HG02610 (cell line): ENCODE measurements at regions not wholly inside any gene's neighbourhood (a gene's known extent, or its start where the extent isn't known, plus 50 kb on each side); places are given as distances from the start of the nearest gene placed in this dataset.
"Not testable (repeated sequence)": the region's sequence is repeated elsewhere in the genome, so short reads cannot be mapped to it uniquely, and the experiment has no call there.

Experiments
- ATAC-seq: cut with Tn5 transposase; IDR thresholded peaks from one replicate; pipeline ENCODE4 v1.9.1; 2021; ENCODE audit warnings: mild to moderate bottlenecking, moderate library complexity; ENCODE audit not compliant: unreplicated experiment

- ATAC-seq = no peak
Measured at GRCh38 chr6:19369785-19370184, 467.4 kb upstream of the ID4 start.

- ATAC-seq = no peak
Measured at GRCh38 chr6:19370831-19371230, 466.3 kb upstream of the ID4 start.

DNA sequence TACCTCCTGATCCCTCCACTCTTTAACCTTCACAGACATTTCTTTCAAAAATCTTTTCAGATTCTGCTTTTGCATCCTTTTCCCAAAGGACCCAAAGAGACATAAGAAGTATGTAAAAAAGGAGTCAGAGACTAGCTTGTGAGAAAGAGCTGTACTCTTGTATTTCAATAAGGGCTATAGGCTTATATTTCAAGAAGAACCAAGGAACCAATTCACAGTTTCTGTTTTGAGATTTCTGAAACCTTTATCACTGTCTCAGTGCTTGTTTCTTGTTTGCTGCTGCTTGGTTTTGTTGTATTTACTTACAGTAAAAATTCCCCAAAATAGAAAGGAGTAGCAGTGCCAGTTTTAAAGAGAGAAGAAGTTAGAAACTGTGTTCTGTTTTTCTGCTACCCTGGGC lies 461.6 kb upstream of the ID4 start:
- ATAC-seq = no peak

DNA sequence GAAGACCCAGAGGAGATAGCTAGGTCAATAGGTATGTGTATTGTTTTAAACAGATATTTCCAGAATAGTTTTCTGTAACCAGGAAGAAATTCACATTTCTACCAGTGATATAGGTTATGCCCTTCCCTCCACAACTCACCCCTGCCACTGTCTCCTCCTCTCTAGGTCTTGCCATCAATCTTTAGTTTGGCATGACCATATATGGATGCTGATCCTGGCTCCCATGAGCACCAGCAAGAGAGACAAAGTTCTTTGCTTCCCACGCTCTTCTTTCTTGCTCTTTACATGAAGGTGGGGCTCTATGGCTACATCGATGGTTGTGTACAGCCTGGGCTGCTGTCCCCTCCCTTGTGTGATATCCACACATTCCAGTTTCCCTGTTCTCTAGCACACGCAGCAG lies 459.4 kb upstream of the ID4 start:
- ATAC-seq = no peak

- no peak for ATAC-seq
Measured at GRCh38 chr6:19380293-19380692, 456.9 kb upstream of the ID4 start.

- no peak for ATAC-seq
Measured at GRCh38 chr6:19382676-19383075, 454.5 kb upstream of the ID4 start.

DNA sequence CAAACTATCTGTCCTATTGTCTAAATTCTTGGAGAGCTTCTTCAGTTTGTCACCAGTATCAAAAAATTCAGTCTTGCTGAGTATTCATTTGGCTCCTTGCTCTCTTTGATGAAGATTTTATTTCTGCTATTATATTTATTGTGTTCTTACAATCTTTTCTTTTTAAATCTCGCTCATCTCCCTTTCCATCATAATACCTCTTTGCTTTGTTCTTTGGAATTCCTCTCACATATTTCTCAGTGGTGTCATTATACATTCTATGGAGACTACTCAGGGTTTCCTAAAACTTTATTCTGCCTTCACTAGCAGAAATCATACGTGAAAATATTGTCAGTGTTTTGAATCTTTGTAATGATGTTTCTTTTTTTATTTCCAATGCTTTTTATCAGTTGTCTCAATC lies 445.2 kb upstream of the ID4 start:
- ATAC-seq = no peak

- no peak for ATAC-seq
Measured at GRCh38 chr6:19394051-19394450, 443.1 kb upstream of the ID4 start.

- ATAC-seq = no peak
Measured at GRCh38 chr6:19394687-19395086, 442.5 kb upstream of the ID4 start.

- ATAC-seq = no peak
Measured at GRCh38 chr6:19395316-19395715, 441.9 kb upstream of the ID4 start.

- no peak for ATAC-seq
Measured at GRCh38 chr6:19399406-19399805, 437.8 kb upstream of the ID4 start.

DNA sequence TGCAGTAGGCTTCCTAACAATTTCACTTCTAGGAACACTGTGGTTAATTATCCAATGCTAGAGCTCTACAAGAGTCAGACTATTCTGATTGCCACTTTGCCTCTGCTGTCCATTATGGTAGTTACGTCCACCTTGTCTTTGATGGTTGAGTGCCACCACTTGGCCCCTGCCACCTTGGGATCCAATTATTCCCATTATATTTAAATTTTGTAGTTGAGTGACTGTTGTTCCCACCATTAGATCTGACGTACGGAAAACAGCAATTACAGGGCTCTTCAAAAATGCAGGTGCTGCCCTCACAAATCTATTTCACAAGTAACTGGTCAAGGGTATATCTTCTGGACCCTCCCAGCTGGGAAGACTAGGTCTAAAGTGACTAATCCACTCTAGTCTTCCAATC lies 432.3 kb upstream of the ID4 start:
- not testable (repeated sequence) for ATAC-seq

DNA sequence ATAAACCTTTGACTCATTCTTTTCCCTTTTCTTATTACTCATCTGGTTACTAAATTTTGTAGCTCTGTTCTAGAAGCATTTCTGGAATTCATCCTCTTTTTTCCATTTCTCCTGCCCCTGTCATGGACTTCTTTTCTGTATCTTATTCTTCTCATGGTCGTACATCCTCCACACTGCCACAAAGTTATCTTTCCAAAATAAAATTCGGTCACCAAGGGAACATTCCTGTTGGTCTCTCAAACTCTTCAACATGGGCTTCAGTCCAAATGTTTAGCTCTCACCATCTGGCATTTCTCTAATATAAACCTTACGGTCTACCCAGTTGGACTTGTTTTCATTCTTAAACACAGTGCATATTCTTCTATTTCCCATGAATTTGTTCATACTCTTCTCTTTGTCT lies 428.8 kb upstream of the ID4 start:
- ATAC-seq = no peak

- no peak for ATAC-seq
Measured at GRCh38 chr6:19410481-19410880, 426.7 kb upstream of the ID4 start.

DNA sequence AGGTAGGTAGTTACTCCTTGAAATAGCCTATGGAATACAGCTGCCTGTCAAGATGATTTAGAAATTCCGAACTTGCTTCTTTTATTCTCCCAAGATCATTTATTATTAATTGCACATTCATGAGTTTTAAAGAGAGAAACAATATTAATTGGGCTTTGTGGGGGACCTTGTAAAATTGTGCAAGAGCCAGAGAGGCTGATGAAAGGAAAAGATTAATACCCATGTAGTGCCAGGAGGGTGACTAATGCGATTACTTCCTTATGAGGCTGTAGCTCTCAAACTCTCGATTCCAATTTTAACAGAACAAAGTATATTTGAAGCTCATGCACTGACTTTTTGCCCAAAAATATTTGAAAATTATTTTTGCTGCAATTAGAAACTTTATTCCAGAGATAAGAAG lies 423.8 kb upstream of the ID4 start:
- ATAC-seq = no peak

GRCh38 chr6:19415605-19416326 lies 421.4 kb upstream of the ID4 start:
- no peak for ATAC-seq

DNA sequence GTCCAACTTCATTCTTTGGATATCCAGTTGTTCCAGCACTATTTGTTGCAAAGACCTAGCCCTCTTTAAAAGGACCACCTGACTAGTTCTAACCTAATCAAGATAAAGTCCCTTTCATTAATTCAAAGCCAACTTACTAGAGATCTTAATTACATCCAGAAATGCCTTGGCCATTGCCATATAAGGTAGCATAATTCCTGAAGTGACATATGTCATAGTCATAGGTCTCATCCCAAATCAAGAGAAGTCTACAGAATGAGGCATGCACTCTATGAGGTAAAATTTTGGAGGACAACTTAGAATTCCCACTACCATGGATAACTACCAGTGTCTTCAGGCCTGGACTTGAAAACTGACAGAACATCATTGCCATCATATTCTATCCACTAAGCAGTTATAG lies 420.4 kb upstream of the ID4 start:
- ATAC-seq = no peak

DNA sequence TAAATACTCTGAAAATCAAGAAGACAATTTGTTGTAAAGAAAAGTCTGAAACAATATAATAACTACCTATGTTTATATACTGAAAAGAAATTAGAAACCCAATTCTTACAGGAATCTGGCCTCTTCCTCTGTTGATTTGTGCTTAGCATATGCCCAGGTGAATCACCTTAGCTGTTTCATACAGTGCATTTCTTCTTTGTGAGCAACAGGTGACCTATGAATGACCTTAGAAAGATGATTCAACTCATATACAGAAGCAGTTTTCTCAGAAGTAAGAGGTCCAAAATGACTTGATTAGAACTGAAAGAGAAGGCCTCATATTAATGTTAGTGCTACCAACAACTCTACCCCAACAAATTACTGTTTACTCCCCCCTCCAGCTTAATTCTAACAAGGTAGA lies 419.5 kb upstream of the ID4 start:
- ATAC-seq = no peak

DNA sequence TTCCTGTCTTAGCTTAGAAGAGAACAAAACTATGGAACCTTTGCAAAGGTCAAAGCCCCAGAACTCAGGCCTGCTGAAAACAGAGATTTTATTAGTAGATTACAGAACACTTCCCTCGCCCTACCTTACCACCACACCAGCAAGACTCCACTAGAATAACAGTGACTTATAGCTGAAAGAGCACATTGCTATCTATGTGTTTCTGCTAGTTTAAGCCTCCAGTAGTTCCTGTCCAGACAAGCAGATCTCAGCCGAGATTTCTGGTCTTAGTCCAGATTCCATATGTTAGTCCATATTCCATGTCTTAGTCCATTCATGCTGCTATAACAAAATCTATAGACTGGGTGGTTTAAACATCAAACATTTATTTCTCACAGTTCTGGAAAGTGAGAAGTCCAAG lies 412.3 kb upstream of the ID4 start:
- ATAC-seq = no peak

- ATAC-seq = no peak
Measured at GRCh38 chr6:19427548-19427947, 409.6 kb upstream of the ID4 start.

DNA sequence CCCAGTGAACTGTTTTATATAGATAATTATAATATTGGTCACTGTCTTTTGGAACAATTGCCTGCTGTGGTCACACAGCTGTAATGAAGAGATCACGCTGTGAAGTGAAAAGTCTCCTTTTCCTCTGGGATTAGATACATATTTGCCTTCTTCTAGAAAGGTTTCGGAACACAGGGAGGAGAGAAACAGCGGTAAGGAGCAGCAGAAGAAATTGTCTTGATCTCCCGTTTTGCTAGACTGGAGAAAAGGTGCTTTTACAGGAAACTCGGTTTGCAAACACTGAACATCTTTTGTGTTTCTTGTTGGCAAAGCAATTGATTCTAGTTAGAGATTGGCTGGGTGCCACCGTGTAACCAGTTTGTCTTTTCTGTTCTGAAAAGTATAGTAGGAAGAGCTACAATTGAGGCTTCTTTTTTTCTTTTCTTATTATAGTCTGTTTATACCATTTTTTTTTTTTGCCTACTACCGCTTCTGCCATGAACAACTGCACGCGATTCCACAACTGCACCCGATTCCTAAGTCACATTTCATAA lies 404.1 kb upstream of the ID4 start:
- no peak for ATAC-seq

- no peak for ATAC-seq
Measured at GRCh38 chr6:19434065-19434464, 403.1 kb upstream of the ID4 start.

GRCh38 chr6:19435755-19436154 lies 401.4 kb upstream of the ID4 start:
- no peak for ATAC-seq
